ENCODE measurements at regions not wholly inside any gene's neighbourhood (a gene's known extent, or its start where the extent isn't known, plus 50 kb on each side); places are given as distances from the start of the nearest gene placed in this dataset.

DNA sequence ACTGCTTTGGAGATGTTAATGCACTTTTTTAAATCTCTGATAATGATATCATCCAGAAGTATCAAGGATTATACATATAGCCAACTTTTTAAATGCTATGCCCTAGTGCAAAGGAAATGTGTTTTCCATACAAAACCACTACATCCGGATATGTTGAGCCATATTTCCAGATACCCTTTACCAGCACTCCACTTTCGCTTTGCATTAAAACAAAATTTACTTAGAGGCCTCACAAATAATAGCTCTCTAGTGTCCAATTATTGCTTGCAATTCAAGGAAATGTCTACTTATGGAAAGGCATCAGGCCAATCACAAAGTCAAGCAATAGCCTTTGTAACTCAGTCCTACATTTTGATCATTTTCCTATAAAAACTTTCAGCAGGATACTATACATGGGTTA lies 1072.8 kb upstream of the INTU start:
- TF ChIP-seq CTCF (IDR thresholded peaks at IDR 0.05) (no peak), POLR2AphosphoS5 (IDR thresholded peaks at IDR 0.05) (no peak), EP300 (IDR thresholded peaks at IDR 0.05) (no peak), POLR2A (IDR thresholded peaks at IDR 0.05) (no peak)
